ENCODE measurements at regions not wholly inside any gene's neighbourhood (a gene's known extent, or its start where the extent isn't known, plus 50 kb on each side); places are given as distances from the start of the nearest gene placed in this dataset.

- Histone ChIP-seq H3K14ac (ENCODE audit: low read length in 2 of 2) (no peak overlapping the region), H3K4me1 (ENCODE audit: control insufficient read depth, insufficient read depth, low read depth, low read length) (no peaks in the 10 kb centered on the region), H3K9me3 (ENCODE audit: control insufficient read depth, low read length) (no peaks in the 10 kb centered on the region), H3K4me3 (ENCODE audit: insufficient read depth in 1 of 2, low read depth in 1 of 2, low read length in 2 of 2) (no peak overlapping the region), H4K91ac (ENCODE audit: low read length) (no peak overlapping the region), H3K27me3 (ENCODE audit: control insufficient read depth in 1 of 2, insufficient read depth in 1 of 2, low read length in 2 of 2) (no peaks in the 10 kb centered on the region), H3K27ac (ENCODE audit: low read length, poor library complexity, severe bottlenecking) (no peak overlapping the region), H3K9ac (ENCODE audit: low read length) (no peak overlapping the region), H3K18ac (ENCODE audit: low read depth in 1 of 2, low read length in 2 of 2) (no peak overlapping the region), H2BK12ac (ENCODE audit: low read length in 2 of 2) (no peak overlapping the region), H2AK5ac (ENCODE audit: low read length, severe bottlenecking) (no peak overlapping the region), H2BK15ac (ENCODE audit: low read depth, poor library complexity, severe bottlenecking) (no peak overlapping the region), H2AFZ (ENCODE audit: low read depth, low read length) (no peak overlapping the region), H3K4me2 (ENCODE audit: low read length, poor library complexity, severe bottlenecking) (no peak overlapping the region), H3K4ac (ENCODE audit: low read depth in 1 of 2, low read length in 2 of 2) (no peak overlapping the region), H3K79me1 (replicated peaks; ENCODE audit: low read length, poor library complexity, severe bottlenecking) (no peaks in the 10 kb centered on the region), H4K8ac (ENCODE audit: low read length) (no peak overlapping the region), H2BK120ac (ENCODE audit: low read depth, low read length) (no peak overlapping the region), H2BK5ac (ENCODE audit: low read depth, low read length, poor library complexity, severe bottlenecking) (no peak overlapping the region), H3K36me3 (ENCODE audit: control insufficient read depth in 1 of 2, insufficient read depth in 2 of 2, low read depth in 1 of 2, low read length in 2 of 2) (no peaks in the 10 kb centered on the region), H3K23ac (ENCODE audit: low read length in 2 of 2) (no peak overlapping the region)
- DNase-seq = no peak
- WGBS = no CpG with 5 or more reads among the region's 2 CpGs
Observed at GRCh38 chr3:31390466-31390865, 142.3 kb upstream of the STT3B start.

GRCh38 chr3:31391150-31391549, 141.6 kb upstream of the STT3B start:
- Histone ChIP-seq H3K4ac (ENCODE audit: low read depth in 1 of 2, low read length in 2 of 2) (no peak overlapping the region), H3K18ac (ENCODE audit: low read depth in 1 of 2, low read length in 2 of 2) (no peak overlapping the region)

GRCh38 chr3:31392568-31392967, 140.2 kb upstream of the STT3B start:
- DNase-seq = no peak
- H2BK120ac ChIP-seq (ENCODE audit: low read depth, low read length) = no peak overlapping the region
- no peak overlapping the region for H3K4me3 ChIP-seq (ENCODE audit: insufficient read depth in 1 of 2, low read depth in 1 of 2, low read length in 2 of 2)
- H3K9ac ChIP-seq (ENCODE audit: low read length) = no peak overlapping the region
- no peak overlapping the region for H3K14ac ChIP-seq (ENCODE audit: low read length in 2 of 2)
- no peak overlapping the region for H4K8ac ChIP-seq (ENCODE audit: low read length)
- H3K9me3 ChIP-seq (ENCODE audit: control insufficient read depth, low read length) = no peaks in the 10 kb centered on the region
- no peak overlapping the region for H2BK12ac ChIP-seq (ENCODE audit: low read length in 2 of 2)
- no peaks in the 10 kb centered on the region for H3K36me3 ChIP-seq (ENCODE audit: control insufficient read depth in 1 of 2, insufficient read depth in 2 of 2, low read depth in 1 of 2, low read length in 2 of 2)
- H2BK5ac ChIP-seq (ENCODE audit: low read depth, low read length, poor library complexity, severe bottlenecking) = no peak overlapping the region
- H3K23ac ChIP-seq (ENCODE audit: low read length in 2 of 2) = no peak overlapping the region
- no peak overlapping the region for H4K91ac ChIP-seq (ENCODE audit: low read length)
- no peak overlapping the region for H3K27ac ChIP-seq (ENCODE audit: low read length, poor library complexity, severe bottlenecking)
- 89% methylated on average over 1 of the region's 2 CpGs for WGBS
- H3K4ac ChIP-seq (ENCODE audit: low read depth in 1 of 2, low read length in 2 of 2) = no peak overlapping the region
- no peaks in the 10 kb centered on the region for H3K4me1 ChIP-seq (ENCODE audit: control insufficient read depth, insufficient read depth, low read depth, low read length)
- no peak overlapping the region for H2AK5ac ChIP-seq (ENCODE audit: low read length, severe bottlenecking)
- no peak overlapping the region for H2BK15ac ChIP-seq (ENCODE audit: low read depth, poor library complexity, severe bottlenecking)
- H3K79me1 ChIP-seq (replicated peaks; ENCODE audit: low read length, poor library complexity, severe bottlenecking) = no peaks in the 10 kb centered on the region
- H2AFZ ChIP-seq (ENCODE audit: low read depth, low read length) = no peak overlapping the region
- no peak overlapping the region for H3K18ac ChIP-seq (ENCODE audit: low read depth in 1 of 2, low read length in 2 of 2)
- no peak overlapping the region for H3K4me2 ChIP-seq (ENCODE audit: low read length, poor library complexity, severe bottlenecking)
- no peaks in the 10 kb centered on the region for H3K27me3 ChIP-seq (ENCODE audit: control insufficient read depth in 1 of 2, insufficient read depth in 1 of 2, low read length in 2 of 2)

More at GRCh38 chr3:31391150-31391549, 141.6 kb upstream of the STT3B start:
- Histone ChIP-seq H2BK120ac (ENCODE audit: low read depth, low read length) (no peak overlapping the region), H4K8ac (ENCODE audit: low read length) (no peak overlapping the region), H3K4me1 (ENCODE audit: control insufficient read depth, insufficient read depth, low read depth, low read length) (no peaks in the 10 kb centered on the region), H3K79me1 (replicated peaks; ENCODE audit: low read length, poor library complexity, severe bottlenecking) (no peaks in the 10 kb centered on the region), H4K91ac (ENCODE audit: low read length) (no peak overlapping the region), H3K9me3 (ENCODE audit: control insufficient read depth, low read length) (no peaks in the 10 kb centered on the region), H2AK5ac (ENCODE audit: low read length, severe bottlenecking) (no peak overlapping the region), H2BK15ac (ENCODE audit: low read depth, poor library complexity, severe bottlenecking) (no peak overlapping the region), H3K27me3 (ENCODE audit: control insufficient read depth in 1 of 2, insufficient read depth in 1 of 2, low read length in 2 of 2) (no peaks in the 10 kb centered on the region), H2BK5ac (ENCODE audit: low read depth, low read length, poor library complexity, severe bottlenecking) (no peak overlapping the region), H3K4me2 (ENCODE audit: low read length, poor library complexity, severe bottlenecking) (no peak overlapping the region), H3K36me3 (ENCODE audit: control insufficient read depth in 1 of 2, insufficient read depth in 2 of 2, low read depth in 1 of 2, low read length in 2 of 2) (no peaks in the 10 kb centered on the region), H3K14ac (ENCODE audit: low read length in 2 of 2) (no peak overlapping the region), H2AFZ (ENCODE audit: low read depth, low read length) (no peak overlapping the region), H2BK12ac (ENCODE audit: low read length in 2 of 2) (no peak overlapping the region), H3K4me3 (ENCODE audit: insufficient read depth in 1 of 2, low read depth in 1 of 2, low read length in 2 of 2) (no peak overlapping the region), H3K27ac (ENCODE audit: low read length, poor library complexity, severe bottlenecking) (no peak overlapping the region), H3K23ac (ENCODE audit: low read length in 2 of 2) (no peak overlapping the region), H3K9ac (ENCODE audit: low read length) (no peak overlapping the region)
- WGBS = 58% methylated on average over 3 of the region's 3 CpGs
- DNase-seq = no peak

- Histone ChIP-seq H4K8ac (ENCODE audit: low read length) (no peak overlapping the region), H3K18ac (ENCODE audit: low read depth in 1 of 2, low read length in 2 of 2) (no peak overlapping the region), H3K23ac (ENCODE audit: low read length in 2 of 2) (no peak overlapping the region), H2AK5ac (ENCODE audit: low read length, severe bottlenecking) (no peak overlapping the region), H2BK120ac (ENCODE audit: low read depth, low read length) (no peak overlapping the region), H2BK12ac (ENCODE audit: low read length in 2 of 2) (no peak overlapping the region), H2BK15ac (ENCODE audit: low read depth, poor library complexity, severe bottlenecking) (no peak overlapping the region), H4K91ac (ENCODE audit: low read length) (no peak overlapping the region), H3K14ac (ENCODE audit: low read length in 2 of 2) (no peak overlapping the region), H3K4me3 (ENCODE audit: insufficient read depth in 1 of 2, low read depth in 1 of 2, low read length in 2 of 2) (no peak overlapping the region), H3K36me3 (ENCODE audit: control insufficient read depth in 1 of 2, insufficient read depth in 2 of 2, low read depth in 1 of 2, low read length in 2 of 2) (no peaks in the 10 kb centered on the region), H3K4me1 (ENCODE audit: control insufficient read depth, insufficient read depth, low read depth, low read length) (no peaks in the 10 kb centered on the region), H3K4ac (ENCODE audit: low read depth in 1 of 2, low read length in 2 of 2) (no peak overlapping the region), H3K27ac (ENCODE audit: low read length, poor library complexity, severe bottlenecking) (no peak overlapping the region), H2AFZ (ENCODE audit: low read depth, low read length) (no peak overlapping the region), H3K9me3 (ENCODE audit: control insufficient read depth, low read length) (no peaks in the 10 kb centered on the region), H3K9ac (ENCODE audit: low read length) (no peak overlapping the region), H3K27me3 (ENCODE audit: control insufficient read depth in 1 of 2, insufficient read depth in 1 of 2, low read length in 2 of 2) (peaks cover 0 to 3% of the 10 kb centered on the region in 2 experiments), H3K79me1 (replicated peaks; ENCODE audit: low read length, poor library complexity, severe bottlenecking) (no peaks in the 10 kb centered on the region), H3K4me2 (ENCODE audit: low read length, poor library complexity, severe bottlenecking) (no peak overlapping the region), H2BK5ac (ENCODE audit: low read depth, low read length, poor library complexity, severe bottlenecking) (no peak overlapping the region)
- DNase-seq = no peak
- 43% methylated on average over 1 of the region's 1 CpG for WGBS
Observed at GRCh38 chr3:31399271-31399670, 133.5 kb upstream of the STT3B start.
